Superior temporal gyrus (tissue), 1 donor: ENCODE measurements at regions not wholly inside any gene's neighbourhood (a gene's known extent, or its start where the extent isn't known, plus 50 kb on each side); places are given as distances from the start of the nearest gene placed in this dataset.

ENCODE experiments used
- DNase-seq: peaks from one replicate; pipeline ENCODE4 v3.0.0-alpha.2; 2016; ENCODE audit errors: extremely low spot score

- no peak for DNase-seq
Observed at GRCh38 chr1:87508247-87508787, 179.6 kb downstream of the LMO4 start.

DNA sequence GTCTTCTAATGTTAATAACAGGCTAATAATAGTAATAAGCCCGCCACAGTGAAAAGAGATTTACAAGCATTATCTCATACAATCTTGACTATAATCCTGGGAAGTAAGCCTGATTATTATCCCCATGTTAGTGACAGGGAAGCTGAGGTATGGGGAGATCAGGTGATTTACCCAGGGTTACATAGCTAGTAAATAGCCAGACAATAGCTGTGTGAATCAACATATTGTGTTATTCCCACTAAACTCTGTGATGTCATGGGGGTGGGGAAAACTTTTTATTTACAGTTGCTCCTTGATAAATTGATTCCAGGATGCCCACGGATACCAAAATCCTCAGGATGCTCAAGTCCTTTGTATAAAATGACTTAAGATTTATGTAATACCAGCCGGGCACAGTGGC, 181.9 kb downstream of the LMO4 start:
- no peak for DNase-seq

- no peak for DNase-seq
Observed at GRCh38 chr1:87511449-87511848, 182.8 kb downstream of the LMO4 start.

DNA sequence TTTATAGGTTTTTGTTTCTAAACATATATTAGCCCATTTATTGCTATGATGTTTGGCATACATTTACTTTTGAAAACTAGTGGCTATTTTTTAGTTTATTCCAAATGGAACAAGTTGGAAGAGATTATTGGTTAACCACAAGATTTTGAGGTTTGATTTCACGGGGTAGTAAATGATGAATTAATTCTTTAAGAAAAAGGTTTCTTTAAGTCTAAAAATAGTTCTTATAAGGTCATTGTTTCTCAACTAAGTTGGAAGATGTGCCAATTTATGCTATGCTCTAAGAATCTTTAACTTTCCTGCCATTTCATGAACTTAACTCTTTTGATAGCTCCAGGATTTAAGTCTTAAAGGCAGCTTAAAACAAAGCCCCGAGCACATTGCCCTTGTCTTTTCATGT, 183.8 kb downstream of the LMO4 start:
- no peak for DNase-seq

- DNase-seq: no peak
Observed at GRCh38 chr1:87513255-87513654, 184.6 kb downstream of the LMO4 start.

DNA sequence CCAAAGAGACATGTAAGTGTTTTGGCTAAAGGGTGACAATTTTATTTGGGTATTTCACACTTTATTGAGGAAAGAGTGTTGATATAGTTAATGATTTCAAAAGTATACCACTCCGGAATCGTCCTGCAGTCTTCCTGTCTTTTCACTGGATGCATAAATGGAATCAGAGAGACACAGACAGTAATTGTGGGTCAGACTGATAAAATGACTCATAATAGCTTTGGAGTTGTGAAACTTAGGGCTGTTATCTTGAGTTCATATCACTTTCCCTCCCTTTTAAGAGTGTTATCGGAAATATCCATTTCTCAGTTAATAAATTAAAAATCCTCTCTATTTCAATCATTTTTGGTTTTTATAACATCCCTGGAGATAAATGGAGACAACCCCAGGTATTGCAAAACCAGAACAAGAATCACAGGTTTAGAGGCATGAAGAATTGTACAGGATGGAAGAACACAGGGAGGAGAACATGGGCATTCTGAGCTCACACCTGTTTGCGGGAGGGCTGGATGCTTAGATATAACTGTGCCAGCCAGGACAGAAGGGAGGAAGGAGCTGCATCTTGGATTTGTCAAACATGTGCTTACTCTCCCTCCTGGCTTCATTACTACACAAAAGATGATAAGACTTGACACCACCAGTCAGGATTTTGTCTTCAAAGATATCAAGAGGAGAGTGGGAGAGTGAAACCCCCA, 185.4 kb downstream of the LMO4 start:
- no peak for DNase-seq

- DNase-seq: no peak
Observed at GRCh38 chr1:87515781-87516180, 187.1 kb downstream of the LMO4 start.

DNA sequence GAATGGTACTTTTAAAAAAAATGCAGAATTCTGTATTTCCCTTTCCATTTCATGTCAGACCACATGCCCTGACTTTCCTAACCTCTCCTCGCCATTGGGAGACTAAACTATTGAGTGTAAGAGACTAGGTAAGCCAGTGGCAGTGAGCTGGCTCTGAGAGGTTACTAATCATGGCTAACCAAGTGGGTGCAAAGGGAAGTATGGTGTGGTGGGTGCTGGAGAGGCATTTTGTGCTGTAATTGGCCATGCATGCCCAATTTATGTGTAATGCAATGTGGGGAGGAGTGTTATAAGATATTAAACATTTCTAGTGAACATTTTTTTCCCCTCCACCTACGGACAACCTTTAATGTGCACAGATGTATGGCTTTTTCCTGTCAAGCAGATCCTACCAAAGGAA, 190.1 kb downstream of the LMO4 start:
- no peak for DNase-seq

GRCh38 chr1:87521452-87521851, 192.8 kb downstream of the LMO4 start:
- no peak for DNase-seq

- no peak for DNase-seq
Observed at GRCh38 chr1:87523466-87523865, 194.8 kb downstream of the LMO4 start.

GRCh38 chr1:87524021-87524754, 195.5 kb downstream of the LMO4 start:
- no peak for DNase-seq

- no peak for DNase-seq
Observed at GRCh38 chr1:87528754-87529517, 200.3 kb downstream of the LMO4 start.

DNA sequence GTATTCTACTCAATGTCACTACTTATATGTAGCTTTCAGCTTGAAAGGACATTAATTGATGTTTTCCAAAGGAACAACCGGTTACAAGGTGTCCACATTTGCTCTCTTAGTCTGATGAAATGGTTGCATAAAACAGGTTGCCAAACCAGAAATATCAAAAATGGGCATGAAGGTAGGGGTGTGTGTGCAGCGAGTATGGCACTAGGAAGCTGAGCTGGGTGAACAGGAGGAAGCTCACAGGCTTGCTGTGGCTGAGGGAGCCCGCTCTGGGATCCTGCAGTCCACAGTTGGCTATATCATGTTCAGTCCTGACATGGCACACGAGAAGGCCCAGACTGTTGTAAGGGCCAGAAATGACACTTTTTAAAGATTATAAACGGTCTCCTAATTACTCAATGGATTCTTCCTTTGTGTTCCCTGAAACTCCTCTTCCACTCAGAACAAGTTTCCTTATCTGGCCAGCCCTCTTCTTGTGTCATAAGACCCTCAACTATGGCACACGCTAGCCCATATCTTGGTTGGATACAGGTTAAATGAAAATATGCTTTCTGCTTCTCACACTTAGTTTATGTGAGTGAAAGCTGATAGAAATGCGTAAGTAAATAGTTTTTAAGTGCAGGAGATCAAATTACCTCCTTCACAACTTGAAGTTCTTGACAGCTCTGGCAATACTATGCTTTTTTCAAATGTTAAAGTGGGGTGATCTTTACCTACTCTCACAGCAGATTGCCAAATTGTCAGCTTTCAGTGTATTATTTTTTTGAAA, 201.5 kb downstream of the LMO4 start:
- DNase-seq: no peak

DNA sequence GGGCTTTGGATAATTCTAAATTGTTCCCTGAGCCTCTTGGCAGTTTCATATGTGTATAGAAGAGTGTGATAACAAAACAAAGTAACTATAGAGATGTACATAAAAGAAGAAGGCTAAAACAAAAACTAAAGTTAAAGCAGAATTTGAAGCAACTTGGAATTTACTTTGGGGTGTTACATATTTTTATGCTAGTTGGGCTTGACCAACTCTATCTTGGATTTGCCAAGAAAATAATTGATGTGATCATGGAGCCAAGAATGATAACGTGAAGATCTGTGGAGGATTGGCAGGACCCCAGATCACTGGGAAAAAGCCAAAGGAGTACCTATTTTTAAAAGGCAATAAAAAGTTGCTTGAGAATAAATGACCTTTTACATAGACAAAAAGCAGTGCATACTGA, 206.9 kb downstream of the LMO4 start:
- DNase-seq: no peak

GRCh38 chr1:87539147-87539546, 210.5 kb downstream of the LMO4 start:
- DNase-seq: no peak

DNA sequence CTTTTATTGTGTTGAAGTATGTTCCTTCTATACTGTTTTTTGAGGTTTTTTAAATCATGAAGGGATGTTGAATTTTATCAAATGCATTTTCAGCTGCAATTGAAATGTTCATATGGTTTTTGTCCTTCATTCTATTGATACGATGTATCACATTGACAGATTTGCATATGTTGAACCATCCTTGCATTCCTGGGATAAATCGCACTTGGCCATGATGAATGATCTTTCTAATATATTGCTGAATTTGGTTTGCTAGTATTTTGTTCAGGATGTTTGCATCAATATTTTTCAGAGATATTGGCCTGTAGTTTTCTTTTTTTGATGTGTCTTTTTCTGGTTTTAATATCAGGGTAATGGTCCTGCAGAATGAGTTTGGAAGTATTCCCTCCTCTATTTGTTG, 214.0 kb downstream of the LMO4 start:
- DNase-seq: no peak

GRCh38 chr1:87549738-87550137, 221.1 kb downstream of the LMO4 start:
- no peak for DNase-seq

DNA sequence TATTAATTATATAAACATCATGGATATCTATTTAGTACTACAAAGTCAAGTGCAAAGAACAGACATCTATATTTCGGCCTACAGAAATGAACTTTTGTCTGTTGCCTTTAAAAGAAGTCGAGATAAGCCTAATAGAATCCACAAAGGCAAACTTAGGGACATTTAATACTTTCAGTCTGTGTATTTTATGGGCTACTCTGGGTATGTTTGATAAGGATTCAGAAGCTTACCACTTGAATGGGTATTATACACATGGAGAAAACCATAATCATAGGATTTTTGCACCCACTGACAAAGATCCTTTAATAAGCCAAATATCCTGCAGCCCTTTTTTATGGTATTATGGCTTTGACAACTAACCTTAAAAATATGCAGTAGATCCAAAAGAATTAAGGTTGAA, 224.8 kb downstream of the LMO4 start:
- DNase-seq: no peak

DNA sequence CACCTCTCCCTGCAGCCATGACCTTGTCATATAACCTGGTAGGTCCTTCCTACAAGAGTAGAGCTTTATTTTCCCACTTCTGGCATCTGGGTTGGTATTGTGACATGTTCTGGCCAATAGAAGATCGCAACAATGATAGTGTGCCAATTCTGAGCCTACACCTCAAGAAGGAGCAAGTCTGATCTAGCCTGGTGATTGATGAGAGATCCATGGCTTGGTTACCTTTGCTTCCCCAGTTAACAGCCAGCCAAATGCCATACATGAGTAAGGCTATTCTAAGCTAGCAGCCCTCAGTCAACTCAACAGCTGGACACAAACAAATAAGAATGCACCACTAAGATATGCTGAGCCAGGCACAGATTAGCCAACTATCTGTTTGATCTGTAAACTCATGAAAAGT, 226.7 kb downstream of the LMO4 start:
- no peak for DNase-seq

GRCh38 chr1:87556326-87556725, 227.6 kb downstream of the LMO4 start:
- no peak for DNase-seq

- no peak for DNase-seq
Observed at GRCh38 chr1:87558921-87559320, 230.2 kb downstream of the LMO4 start.

- no peak for DNase-seq
Observed at GRCh38 chr1:87560137-87560536, 231.5 kb downstream of the LMO4 start.
